HEK293T (cell line): ENCODE measurements at regions not wholly inside any gene's neighbourhood (a gene's known extent, or its start where the extent isn't known, plus 50 kb on each side); places are given as distances from the start of the nearest gene placed in this dataset.
"Not testable (repeated sequence)": the region's sequence is repeated elsewhere in the genome, so short reads cannot be mapped to it uniquely, and the experiment has no call there.

Source experiments
- CTCF ChIA-PET: fragments of 350-600 bp; formaldehyde crosslinking; extraction: SDS; loops from one replicate; lab custom pipeline; 2021; ENCODE audit warnings: antibody characterized with exemption, inconsistent platforms; lab: Yijun Ruan, JAX
- POLR2A ChIA-PET: fragments of 350-600 bp; formaldehyde crosslinking; extraction: SDS; loops from one replicate; lab custom pipeline; 2020; ENCODE audit warnings: antibody characterized with exemption, inconsistent platforms; lab: Yijun Ruan, JAX
- DNase-seq: peaks from one replicate; pipeline ENCODE4 v3.0.0; 2012; ENCODE audit warnings: mixed read lengths; ENCODE audit errors: extremely low spot score
- ARNT ChIP-seq: fragments of 450-650 bp; IDR thresholded peaks from 2 replicates; pipeline ENCODE4 v1.6.1; 2017; ENCODE audit warnings: mild to moderate bottlenecking
- BHLHE40 ChIP-seq: fragments of 450-650 bp; IDR thresholded peaks from 2 replicates; pipeline ENCODE4 v1.6.1; 2016; ENCODE audit warnings: mild to moderate bottlenecking, moderate library complexity, borderline replicate concordance
- CTBP1 ChIP-seq: fragments of 450-650 bp; IDR thresholded peaks from 2 replicates; pipeline ENCODE4 v1.6.1; 2016; ENCODE audit warnings: borderline replicate concordance
- ELF4 ChIP-seq: fragments of 450-650 bp; IDR thresholded peaks from 2 replicates; pipeline ENCODE4 v1.6.1; 2017; ENCODE audit warnings: antibody characterized with exemption
- FOXA1 ChIP-seq: fragments of 450-650 bp; IDR thresholded peaks from 2 replicates; pipeline ENCODE4 v1.6.1; 2016; ENCODE audit warnings: mild to moderate bottlenecking
- FOXK2 ChIP-seq: fragments of 450-650 bp; IDR thresholded peaks from 2 replicates; pipeline ENCODE4 v1.6.1; 2016; ENCODE audit warnings: mild to moderate bottlenecking
- FOXM1 ChIP-seq: fragments of 450-650 bp; IDR thresholded peaks from 2 replicates; pipeline ENCODE4 v1.6.1; 2017; ENCODE audit warnings: mild to moderate bottlenecking, borderline replicate concordance
- HDGF ChIP-seq: fragments of 450-650 bp; IDR thresholded peaks from 2 replicates; pipeline ENCODE4 v1.6.1; 2017; ENCODE audit warnings: antibody characterized with exemption, borderline replicate concordance
- L3MBTL2 ChIP-seq: fragments of 450-650 bp; conservative IDR thresholded peaks from 2 replicates; pipeline ENCODE4 v1.6.1; 2016; ENCODE audit warnings: mild to moderate bottlenecking
- LEF1 ChIP-seq: fragments of 450-650 bp; IDR thresholded peaks from 2 replicates; pipeline ENCODE4 v1.6.1; 2017; ENCODE audit warnings: mild to moderate bottlenecking, borderline replicate concordance
- NFRKB ChIP-seq: fragments of 450-650 bp; IDR thresholded peaks from 2 replicates; pipeline ENCODE4 v1.6.1; 2016; ENCODE audit warnings: mild to moderate bottlenecking, moderate library complexity
- SP1 ChIP-seq: fragments of 450-650 bp; IDR thresholded peaks from 2 replicates; pipeline ENCODE4 v1.6.1; 2017
- SUZ12 ChIP-seq: fragments of 450-650 bp; IDR thresholded peaks from 2 replicates; pipeline ENCODE4 v1.6.1; 2016; ENCODE audit warnings: mild to moderate bottlenecking
- TARDBP ChIP-seq: fragments of 450-650 bp; IDR thresholded peaks from 2 replicates; pipeline ENCODE4 v1.6.1; 2016
- ZNF384 ChIP-seq: fragments of 450-650 bp; IDR thresholded peaks from 2 replicates; pipeline ENCODE4 v1.6.1; 2016
- TF ChIP-seq, protein P1 (sequence below): fragments of 450-650 bp; IDR thresholded peaks from 2 replicates; pipeline ENCODE4 v1.6.1; 2016

DNA sequence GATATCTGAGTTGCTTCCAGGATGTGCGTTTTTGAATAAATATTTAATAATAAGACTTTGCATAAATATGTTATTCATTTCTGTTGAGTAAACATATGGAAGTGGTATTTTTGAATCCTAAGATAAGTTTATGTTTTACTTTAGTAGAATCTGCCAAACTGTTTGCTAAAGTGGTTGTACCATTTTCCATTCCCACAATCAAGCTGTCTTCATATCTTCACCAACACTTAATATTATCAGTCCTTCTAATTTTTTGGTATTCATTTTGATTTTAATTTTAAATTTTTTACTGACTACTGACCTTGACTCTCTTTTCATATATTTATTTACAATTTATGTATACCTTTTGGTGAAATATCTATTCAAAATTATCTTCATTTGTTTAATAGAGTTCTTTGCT is 293.9 kb upstream of the PTCHD4 start:
- DNase-seq: no peak
- CTCF ChIA-PET: no interaction called here
- POLR2A ChIA-PET: no interaction called here
- TF ChIP-seq L3MBTL2 (no peak), FOXA1 (no peak), CTBP1 (no peak), ZNF384 (no peak), ELF4 (no peak), FOXK2 (no peak), SP1 (no peak), BHLHE40 (no peak), LEF1 (no peak), TARDBP (no peak), FOXM1 (no peak)
- TF ChIP-seq, protein P1, sequence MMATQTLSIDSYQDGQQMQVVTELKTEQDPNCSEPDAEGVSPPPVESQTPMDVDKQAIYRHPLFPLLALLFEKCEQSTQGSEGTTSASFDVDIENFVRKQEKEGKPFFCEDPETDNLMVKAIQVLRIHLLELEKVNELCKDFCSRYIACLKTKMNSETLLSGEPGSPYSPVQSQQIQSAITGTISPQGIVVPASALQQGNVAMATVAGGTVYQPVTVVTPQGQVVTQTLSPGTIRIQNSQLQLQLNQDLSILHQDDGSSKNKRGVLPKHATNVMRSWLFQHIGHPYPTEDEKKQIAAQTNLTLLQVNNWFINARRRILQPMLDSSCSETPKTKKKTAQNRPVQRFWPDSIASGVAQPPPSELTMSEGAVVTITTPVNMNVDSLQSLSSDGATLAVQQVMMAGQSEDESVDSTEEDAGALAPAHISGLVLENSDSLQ: no peak

GRCh38 chr6:48403587-48403986 is 292.6 kb upstream of the PTCHD4 start:
- ChIA-PET POLR2A (no interaction called here), CTCF (no interaction called here)
- TF ChIP-seq ELF4 (peak; percentile 59; the same call in 1 of the 2 replicates), LEF1 (no peak), ARNT (no peak)
- no peak for DNase-seq

DNA sequence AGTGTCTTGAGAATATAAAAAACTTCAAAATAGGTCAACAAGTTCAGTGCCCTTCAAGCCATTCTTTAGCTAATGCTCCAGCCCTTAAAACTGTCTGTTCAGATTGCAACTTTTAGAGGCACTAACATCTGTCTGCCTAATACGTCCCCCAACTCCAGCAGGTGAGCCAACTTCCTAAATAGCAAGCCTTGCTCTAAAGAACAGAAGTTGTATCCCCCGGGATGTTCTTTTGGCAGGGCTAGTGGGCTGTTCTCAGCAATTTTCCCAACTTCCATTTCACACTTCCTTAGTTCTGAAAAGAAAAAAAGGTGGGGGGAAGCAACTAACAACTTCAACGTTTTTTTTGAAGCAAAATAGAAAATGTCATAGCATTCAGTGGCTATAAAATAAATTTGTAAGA is 290.0 kb upstream of the PTCHD4 start:
- DNase-seq: no peak
- CTCF ChIA-PET: no interaction called here
- POLR2A ChIA-PET: no interaction called here
- TF ChIP-seq FOXM1 (no peak), LEF1 (no peak)

DNA sequence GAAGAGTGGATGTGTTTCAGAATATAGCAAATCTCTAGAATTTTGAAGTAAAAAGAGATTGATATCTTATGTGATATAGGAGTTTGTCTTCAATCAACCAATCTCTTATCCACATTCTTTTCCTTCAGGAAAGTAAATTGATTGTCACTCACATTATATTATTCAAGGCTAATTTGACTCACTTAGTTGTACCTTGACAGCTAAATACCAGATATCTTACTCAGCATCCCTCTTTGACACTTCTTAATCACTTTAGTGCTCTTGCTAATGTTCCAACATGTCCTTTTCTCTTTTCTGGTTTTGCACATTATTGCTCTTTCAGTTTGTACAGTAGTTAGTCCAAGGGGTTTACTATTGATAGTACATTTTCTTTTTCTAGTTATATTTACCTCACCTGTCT is 286.9 kb upstream of the PTCHD4 start:
- TF ChIP-seq ARNT (no peak), FOXM1 (no peak), FOXA1 (no peak), CTBP1 (no peak)
- ChIA-PET CTCF (no interaction called here), POLR2A (no interaction called here)
- DNase-seq: no peak

- CTCF ChIA-PET: no interaction called here
- DNase-seq: no peak
- TF ChIP-seq NFRKB: no peak
- no peak for TF ChIP-seq ARNT
- TF ChIP-seq ZNF384: no peak
- no peak for TF ChIP-seq HDGF
- no peak for TF ChIP-seq ELF4
- no peak for TF ChIP-seq TARDBP
- no peak for TF ChIP-seq LEF1
- no peak for TF ChIP-seq FOXA1
- TF ChIP-seq SUZ12: no peak
- POLR2A ChIA-PET: no interaction called here
Measured at GRCh38 chr6:48389146-48390043, 278.4 kb upstream of the PTCHD4 start.

- CTCF ChIA-PET: interaction anchor here (0.5 kb wide), 2 partner anchors 241 to 896 kb away, joined by 3 read pairs; no protein-coding TSS in a partner anchor
- DNase-seq: no peak
- TF ChIP-seq NFRKB: no peak
- TF ChIP-seq HDGF: no peak
- TF ChIP-seq FOXA1: no peak
- TF ChIP-seq, protein P1: no peak
- TF ChIP-seq LEF1: no peak
- no peak for TF ChIP-seq ZNF384
- TF ChIP-seq FOXK2: no peak
- TF ChIP-seq SUZ12: no peak
- no peak for TF ChIP-seq CTBP1
- no peak for TF ChIP-seq TARDBP
- TF ChIP-seq ELF4: no peak
- POLR2A ChIA-PET: no interaction called here
Measured at GRCh38 chr6:48388044-48388443, 277.0 kb upstream of the PTCHD4 start.

DNA sequence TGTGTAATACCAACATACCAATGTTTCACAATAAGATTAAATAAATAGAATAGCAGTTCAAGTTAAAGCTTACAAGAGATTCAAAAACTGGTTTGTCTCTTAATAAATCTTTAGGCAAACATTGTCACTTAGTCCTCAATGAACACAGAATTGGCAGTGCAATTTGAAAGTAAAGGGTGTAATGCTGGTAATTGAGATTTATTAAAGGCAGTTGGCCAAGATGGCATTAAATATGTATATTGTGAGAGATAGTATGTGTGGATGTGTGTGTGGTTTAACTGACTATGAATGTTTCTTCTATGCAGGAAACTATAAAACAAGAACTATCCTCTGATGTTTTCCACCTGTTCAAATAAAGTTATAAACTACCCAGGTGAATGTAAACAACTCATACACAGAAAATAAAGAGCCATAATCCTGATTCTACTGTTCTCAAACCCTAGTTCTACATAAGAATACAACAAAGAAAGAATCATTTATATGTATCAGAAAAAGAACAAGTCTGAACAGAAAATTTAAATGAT is 267.9 kb upstream of the PTCHD4 start:
- DNase-seq: no peak
- POLR2A ChIA-PET: no interaction called here
- CTCF ChIA-PET: no interaction called here
- no peak for TF ChIP-seq FOXK2
- no peak for TF ChIP-seq L3MBTL2
- TF ChIP-seq LEF1: no peak
- TF ChIP-seq TARDBP: no peak
- TF ChIP-seq SP1: no peak
- no peak for TF ChIP-seq NFRKB

GRCh38 chr6:48377115-48377514 is 266.1 kb upstream of the PTCHD4 start:
- CTCF ChIA-PET: no interaction called here
- DNase-seq: no peak
- POLR2A ChIA-PET: no interaction called here
- no peak for TF ChIP-seq SP1
- TF ChIP-seq HDGF: no peak
- TF ChIP-seq FOXK2: no peak
- no peak for TF ChIP-seq CTBP1
- TF ChIP-seq TARDBP: no peak
- TF ChIP-seq ZNF384: no peak
- TF ChIP-seq, protein P1: no peak
- TF ChIP-seq FOXA1: no peak
- no peak for TF ChIP-seq SUZ12
- no peak for TF ChIP-seq BHLHE40
- no peak for TF ChIP-seq FOXM1
- TF ChIP-seq ARNT: no peak
- no peak for TF ChIP-seq LEF1
- TF ChIP-seq ELF4: no peak
- no peak for TF ChIP-seq L3MBTL2
- no peak for TF ChIP-seq NFRKB

GRCh38 chr6:48371226-48371625 is 260.2 kb upstream of the PTCHD4 start:
- CTCF ChIA-PET, POLR2A ChIA-PET: not testable (repeated sequence)

More at GRCh38 chr6:48371226-48371625, 260.2 kb upstream of the PTCHD4 start:
- DNase-seq: not testable (repeated sequence)
